GM12878 (cell line): ENCODE measurements at regions not wholly inside any gene's neighbourhood (a gene's known extent, or its start where the extent isn't known, plus 50 kb on each side); places are given as distances from the start of the nearest gene placed in this dataset.

ENCODE experiments used
- CREB1 ChIP-seq: IDR thresholded peaks from 2 replicates; pipeline ENCODE4 v1.6.1; 2012; ENCODE audit warnings: low read depth, mild to moderate bottlenecking, inconsistent platforms
- GABPA ChIP-seq: IDR thresholded peaks from 2 replicates; pipeline ENCODE4 v1.6.1; 2014; ENCODE audit warnings: antibody characterized with exemption, low read depth, mild to moderate bottlenecking, inconsistent platforms
- MXI1 ChIP-seq: fragments of 150-350 bp; IDR thresholded peaks from 2 replicates; pipeline ENCODE4 v1.6.1; 2011; ENCODE audit warnings: low read depth, mild to moderate bottlenecking, inconsistent platforms, low read length, improper control_type of control experiment
- NFXL1 ChIP-seq: fragments of 450-650 bp; IDR thresholded peaks from 2 replicates; pipeline ENCODE4 v1.6.1; 2017; ENCODE audit warnings: antibody characterized with exemption, mild to moderate bottlenecking, borderline replicate concordance
- POLR2A ChIP-seq: IDR thresholded peaks from 2 replicates; pipeline ENCODE4 v1.6.1; 2011; ENCODE audit warnings: low read depth, mild to moderate bottlenecking, low read length
- POLR2AphosphoS5 ChIP-seq: IDR thresholded peaks from 2 replicates; pipeline ENCODE4 v1.6.1; 2011; ENCODE audit warnings: mild to moderate bottlenecking, low read length, inconsistent platforms
- SIN3A ChIP-seq: IDR thresholded peaks from 2 replicates; pipeline ENCODE4 v1.6.1; 2012; ENCODE audit warnings: low read depth, low read length, improper control_type of control experiment
- SREBF2 ChIP-seq: IDR thresholded peaks from 2 replicates; pipeline ENCODE4 v1.6.1; 2012; ENCODE audit warnings: mild to moderate bottlenecking, low read length
- TF ChIP-seq, protein P1 (sequence below): IDR thresholded peaks from 2 replicates; pipeline ENCODE4 v1.6.1; 2012; ENCODE audit warnings: low read depth, low read length, improper control_type of control experiment
- TF ChIP-seq, protein P2 (sequence below): fragments of 450-650 bp; IDR thresholded peaks from 2 replicates; pipeline ENCODE4 v1.6.1; 2017; ENCODE audit warnings: antibody characterized with exemption, mild to moderate bottlenecking, moderate library complexity
- TF ChIP-seq, protein P3 (sequence below), 3 experiments: IDR thresholded peaks in 2 of 3; conservative IDR thresholded peaks in 1 of 3; 2 replicates each; pipeline ENCODE4 v1.5.1; 2011; ENCODE audit warnings: low read depth in 3 of 3, low read length in 3 of 3, mild to moderate bottlenecking in 3 of 3, control low read depth in 2 of 3, moderate library complexity in 2 of 3, inconsistent platforms in 1 of 3, mixed read lengths in 1 of 3; ENCODE audit not compliant: control insufficient read depth in 2 of 3, insufficient read depth in 1 of 3; ENCODE audit errors: extremely low read depth in 1 of 3
- TF ChIP-seq, protein P4 (sequence below): IDR thresholded peaks from 2 replicates; pipeline ENCODE4 v1.6.1; 2012; ENCODE audit warnings: low read depth, low read length, improper control_type of control experiment
- TF ChIP-seq, protein P5 (sequence below): fragments of 450-650 bp; IDR thresholded peaks from 2 replicates; pipeline ENCODE4 v1.6.1; 2017; ENCODE audit warnings: mild to moderate bottlenecking

DNA sequence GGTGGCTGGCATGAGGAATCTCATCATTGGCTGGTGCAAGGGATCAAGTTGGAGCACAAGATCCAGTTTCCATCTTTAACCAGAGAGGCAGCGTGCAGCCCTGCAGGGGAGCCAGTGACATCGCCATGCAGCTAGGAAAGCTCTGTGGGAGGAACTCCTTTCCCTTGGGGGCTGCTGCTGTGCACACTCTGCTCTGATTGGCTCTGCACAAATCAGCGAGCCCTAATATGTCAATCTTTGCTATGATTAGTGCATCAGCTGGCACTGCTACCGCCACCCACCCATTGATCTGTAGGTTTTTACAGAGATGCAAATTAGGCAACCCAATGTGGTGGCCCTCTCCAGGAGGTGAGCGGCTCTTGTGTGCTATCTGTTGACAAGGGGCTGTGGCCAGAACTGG lies 262.6 kb downstream of the PCNX1 start:
- no peak for TF ChIP-seq SIN3A
- TF ChIP-seq, protein P1, sequence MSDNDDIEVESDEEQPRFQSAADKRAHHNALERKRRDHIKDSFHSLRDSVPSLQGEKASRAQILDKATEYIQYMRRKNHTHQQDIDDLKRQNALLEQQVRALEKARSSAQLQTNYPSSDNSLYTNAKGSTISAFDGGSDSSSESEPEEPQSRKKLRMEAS, result no peak
- TF ChIP-seq, protein P2, sequence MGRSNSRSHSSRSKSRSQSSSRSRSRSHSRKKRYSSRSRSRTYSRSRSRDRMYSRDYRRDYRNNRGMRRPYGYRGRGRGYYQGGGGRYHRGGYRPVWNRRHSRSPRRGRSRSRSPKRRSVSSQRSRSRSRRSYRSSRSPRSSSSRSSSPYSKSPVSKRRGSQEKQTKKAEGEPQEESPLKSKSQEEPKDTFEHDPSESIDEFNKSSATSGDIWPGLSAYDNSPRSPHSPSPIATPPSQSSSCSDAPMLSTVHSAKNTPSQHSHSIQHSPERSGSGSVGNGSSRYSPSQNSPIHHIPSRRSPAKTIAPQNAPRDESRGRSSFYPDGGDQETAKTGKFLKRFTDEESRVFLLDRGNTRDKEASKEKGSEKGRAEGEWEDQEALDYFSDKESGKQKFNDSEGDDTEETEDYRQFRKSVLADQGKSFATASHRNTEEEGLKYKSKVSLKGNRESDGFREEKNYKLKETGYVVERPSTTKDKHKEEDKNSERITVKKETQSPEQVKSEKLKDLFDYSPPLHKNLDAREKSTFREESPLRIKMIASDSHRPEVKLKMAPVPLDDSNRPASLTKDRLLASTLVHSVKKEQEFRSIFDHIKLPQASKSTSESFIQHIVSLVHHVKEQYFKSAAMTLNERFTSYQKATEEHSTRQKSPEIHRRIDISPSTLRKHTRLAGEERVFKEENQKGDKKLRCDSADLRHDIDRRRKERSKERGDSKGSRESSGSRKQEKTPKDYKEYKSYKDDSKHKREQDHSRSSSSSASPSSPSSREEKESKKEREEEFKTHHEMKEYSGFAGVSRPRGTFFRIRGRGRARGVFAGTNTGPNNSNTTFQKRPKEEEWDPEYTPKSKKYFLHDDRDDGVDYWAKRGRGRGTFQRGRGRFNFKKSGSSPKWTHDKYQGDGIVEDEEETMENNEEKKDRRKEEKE, result no peak
- no peak for TF ChIP-seq MXI1
- TF ChIP-seq, protein P3, sequence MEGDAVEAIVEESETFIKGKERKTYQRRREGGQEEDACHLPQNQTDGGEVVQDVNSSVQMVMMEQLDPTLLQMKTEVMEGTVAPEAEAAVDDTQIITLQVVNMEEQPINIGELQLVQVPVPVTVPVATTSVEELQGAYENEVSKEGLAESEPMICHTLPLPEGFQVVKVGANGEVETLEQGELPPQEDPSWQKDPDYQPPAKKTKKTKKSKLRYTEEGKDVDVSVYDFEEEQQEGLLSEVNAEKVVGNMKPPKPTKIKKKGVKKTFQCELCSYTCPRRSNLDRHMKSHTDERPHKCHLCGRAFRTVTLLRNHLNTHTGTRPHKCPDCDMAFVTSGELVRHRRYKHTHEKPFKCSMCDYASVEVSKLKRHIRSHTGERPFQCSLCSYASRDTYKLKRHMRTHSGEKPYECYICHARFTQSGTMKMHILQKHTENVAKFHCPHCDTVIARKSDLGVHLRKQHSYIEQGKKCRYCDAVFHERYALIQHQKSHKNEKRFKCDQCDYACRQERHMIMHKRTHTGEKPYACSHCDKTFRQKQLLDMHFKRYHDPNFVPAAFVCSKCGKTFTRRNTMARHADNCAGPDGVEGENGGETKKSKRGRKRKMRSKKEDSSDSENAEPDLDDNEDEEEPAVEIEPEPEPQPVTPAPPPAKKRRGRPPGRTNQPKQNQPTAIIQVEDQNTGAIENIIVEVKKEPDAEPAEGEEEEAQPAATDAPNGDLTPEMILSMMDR (IDR thresholded peaks at IDR 0.05 in 2 of 3, conservative IDR thresholded peaks at IDR 0.05 in 1 of 3; ENCODE audit: control insufficient read depth in 2 of 3, extremely low read depth in 1 of 3, insufficient read depth in 1 of 3, low read depth in 3 of 3, low read length in 3 of 3), result no peak
- TF ChIP-seq, protein P4, sequence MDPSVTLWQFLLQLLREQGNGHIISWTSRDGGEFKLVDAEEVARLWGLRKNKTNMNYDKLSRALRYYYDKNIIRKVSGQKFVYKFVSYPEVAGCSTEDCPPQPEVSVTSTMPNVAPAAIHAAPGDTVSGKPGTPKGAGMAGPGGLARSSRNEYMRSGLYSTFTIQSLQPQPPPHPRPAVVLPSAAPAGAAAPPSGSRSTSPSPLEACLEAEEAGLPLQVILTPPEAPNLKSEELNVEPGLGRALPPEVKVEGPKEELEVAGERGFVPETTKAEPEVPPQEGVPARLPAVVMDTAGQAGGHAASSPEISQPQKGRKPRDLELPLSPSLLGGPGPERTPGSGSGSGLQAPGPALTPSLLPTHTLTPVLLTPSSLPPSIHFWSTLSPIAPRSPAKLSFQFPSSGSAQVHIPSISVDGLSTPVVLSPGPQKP, result no peak
- TF ChIP-seq GABPA, result no peak
- TF ChIP-seq SREBF2, result no peak
- TF ChIP-seq CREB1, result no peak
- TF ChIP-seq POLR2A, result no peak
- no peak for TF ChIP-seq NFXL1
- TF ChIP-seq POLR2AphosphoS5, result no peak
- TF ChIP-seq, protein P5, sequence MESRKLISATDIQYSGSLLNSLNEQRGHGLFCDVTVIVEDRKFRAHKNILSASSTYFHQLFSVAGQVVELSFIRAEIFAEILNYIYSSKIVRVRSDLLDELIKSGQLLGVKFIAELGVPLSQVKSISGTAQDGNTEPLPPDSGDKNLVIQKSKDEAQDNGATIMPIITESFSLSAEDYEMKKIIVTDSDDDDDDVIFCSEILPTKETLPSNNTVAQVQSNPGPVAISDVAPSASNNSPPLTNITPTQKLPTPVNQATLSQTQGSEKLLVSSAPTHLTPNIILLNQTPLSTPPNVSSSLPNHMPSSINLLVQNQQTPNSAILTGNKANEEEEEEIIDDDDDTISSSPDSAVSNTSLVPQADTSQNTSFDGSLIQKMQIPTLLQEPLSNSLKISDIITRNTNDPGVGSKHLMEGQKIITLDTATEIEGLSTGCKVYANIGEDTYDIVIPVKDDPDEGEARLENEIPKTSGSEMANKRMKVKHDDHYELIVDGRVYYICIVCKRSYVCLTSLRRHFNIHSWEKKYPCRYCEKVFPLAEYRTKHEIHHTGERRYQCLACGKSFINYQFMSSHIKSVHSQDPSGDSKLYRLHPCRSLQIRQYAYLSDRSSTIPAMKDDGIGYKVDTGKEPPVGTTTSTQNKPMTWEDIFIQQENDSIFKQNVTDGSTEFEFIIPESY, result no peak
